OCI-LY3 (cell line): ENCODE measurements at regions not wholly inside any gene's neighbourhood (a gene's known extent, or its start where the extent isn't known, plus 50 kb on each side); places are given as distances from the start of the nearest gene placed in this dataset.

ENCODE experiments used
- EZH2phosphoT487 ChIP-seq: fragments of 200-600 bp; shearing (Covaris generic); IDR thresholded peaks from 2 replicates; pipeline ENCODE4 v1.6.1; 2018; ENCODE audit warnings: antibody characterized with exemption, mixed run types, low read depth
- TF ChIP-seq, protein P1 (sequence below): fragments of 200-600, 300-600 bp; sonication (generic); IDR thresholded peaks from 2 replicates; pipeline ENCODE4 v1.5.1; 2014; ENCODE audit warnings: antibody characterized with exemption, low read length, low read depth

DNA sequence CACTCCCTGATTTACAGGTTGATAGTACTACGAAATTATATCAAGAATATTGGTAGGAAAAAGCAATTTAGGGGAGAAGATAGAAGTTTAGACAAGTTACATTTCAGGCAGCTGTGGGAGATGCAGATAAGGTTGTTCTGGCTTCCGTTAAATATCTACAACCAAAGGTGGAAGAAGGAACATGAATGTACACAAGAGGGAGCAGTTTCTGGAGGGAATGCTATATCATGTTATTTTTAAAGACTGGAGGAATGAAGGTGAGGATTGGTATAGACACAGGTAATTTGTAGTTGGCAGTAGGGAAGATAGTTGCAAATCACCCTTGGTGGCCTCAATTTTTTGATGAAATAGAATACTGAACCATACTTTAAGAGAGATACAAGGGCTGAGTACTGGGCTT lies 187.3 kb upstream of the NMUR2 start:
- TF ChIP-seq, protein P1, sequence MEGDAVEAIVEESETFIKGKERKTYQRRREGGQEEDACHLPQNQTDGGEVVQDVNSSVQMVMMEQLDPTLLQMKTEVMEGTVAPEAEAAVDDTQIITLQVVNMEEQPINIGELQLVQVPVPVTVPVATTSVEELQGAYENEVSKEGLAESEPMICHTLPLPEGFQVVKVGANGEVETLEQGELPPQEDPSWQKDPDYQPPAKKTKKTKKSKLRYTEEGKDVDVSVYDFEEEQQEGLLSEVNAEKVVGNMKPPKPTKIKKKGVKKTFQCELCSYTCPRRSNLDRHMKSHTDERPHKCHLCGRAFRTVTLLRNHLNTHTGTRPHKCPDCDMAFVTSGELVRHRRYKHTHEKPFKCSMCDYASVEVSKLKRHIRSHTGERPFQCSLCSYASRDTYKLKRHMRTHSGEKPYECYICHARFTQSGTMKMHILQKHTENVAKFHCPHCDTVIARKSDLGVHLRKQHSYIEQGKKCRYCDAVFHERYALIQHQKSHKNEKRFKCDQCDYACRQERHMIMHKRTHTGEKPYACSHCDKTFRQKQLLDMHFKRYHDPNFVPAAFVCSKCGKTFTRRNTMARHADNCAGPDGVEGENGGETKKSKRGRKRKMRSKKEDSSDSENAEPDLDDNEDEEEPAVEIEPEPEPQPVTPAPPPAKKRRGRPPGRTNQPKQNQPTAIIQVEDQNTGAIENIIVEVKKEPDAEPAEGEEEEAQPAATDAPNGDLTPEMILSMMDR: no peak
- TF ChIP-seq EZH2phosphoT487: no peak
